ENCODE measurements at regions not wholly inside any gene's neighbourhood (a gene's known extent, or its start where the extent isn't known, plus 50 kb on each side); places are given as distances from the start of the nearest gene placed in this dataset.
A peak's percentile ranks its signal among the peaks of the same experiment; 100 is the strongest.

- no peak for DNase-seq
Observed at GRCh38 chr20:48571949-48572847, 255.6 kb downstream of the PREX1 start.

DNA sequence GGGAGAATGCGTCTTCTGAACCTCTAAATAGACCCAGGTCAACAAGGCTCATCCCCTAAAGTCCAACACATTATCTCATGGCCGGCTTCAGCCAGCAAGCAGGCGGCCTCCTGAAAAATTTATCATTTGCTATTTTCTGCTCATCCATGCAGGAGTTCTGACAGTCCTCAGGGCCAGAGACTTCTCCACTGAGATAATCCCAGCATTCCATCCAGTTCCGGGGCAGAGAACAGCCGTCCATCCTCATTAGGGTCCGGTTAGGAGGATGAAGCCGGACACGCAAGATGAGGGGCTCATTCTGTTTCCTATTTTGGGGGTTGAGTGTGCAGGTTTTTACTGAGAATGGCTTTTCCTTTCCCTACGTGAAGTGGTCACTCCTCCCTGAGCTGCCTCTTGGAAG, 258.1 kb downstream of the PREX1 start:
- DNase-seq = no peak

GRCh38 chr20:48568520-48568919, 259.3 kb downstream of the PREX1 start:
- DNase-seq = no peak

DNA sequence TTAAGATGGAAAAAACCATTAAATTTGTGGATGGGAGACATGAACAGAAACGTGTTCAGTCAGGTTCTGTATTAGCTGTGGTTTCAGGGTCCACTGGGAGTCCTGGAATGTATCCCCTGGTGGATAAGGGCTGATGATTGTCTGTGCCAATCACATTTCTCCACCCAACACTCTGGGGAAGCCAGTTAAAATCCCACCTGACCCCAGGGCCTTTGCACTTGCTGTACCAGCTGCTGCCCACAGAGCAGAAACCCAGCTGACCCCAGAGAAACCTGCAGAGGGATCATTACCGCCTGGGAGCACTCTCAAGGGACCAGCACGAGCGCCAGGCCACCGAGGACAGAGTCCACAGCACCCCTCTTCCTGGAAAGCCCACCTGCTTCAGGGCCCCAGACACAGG, 260.7 kb downstream of the PREX1 start:
- no peak for DNase-seq

- DNase-seq = no peak
Observed at GRCh38 chr20:48564982-48565539, 262.7 kb downstream of the PREX1 start.

DNA sequence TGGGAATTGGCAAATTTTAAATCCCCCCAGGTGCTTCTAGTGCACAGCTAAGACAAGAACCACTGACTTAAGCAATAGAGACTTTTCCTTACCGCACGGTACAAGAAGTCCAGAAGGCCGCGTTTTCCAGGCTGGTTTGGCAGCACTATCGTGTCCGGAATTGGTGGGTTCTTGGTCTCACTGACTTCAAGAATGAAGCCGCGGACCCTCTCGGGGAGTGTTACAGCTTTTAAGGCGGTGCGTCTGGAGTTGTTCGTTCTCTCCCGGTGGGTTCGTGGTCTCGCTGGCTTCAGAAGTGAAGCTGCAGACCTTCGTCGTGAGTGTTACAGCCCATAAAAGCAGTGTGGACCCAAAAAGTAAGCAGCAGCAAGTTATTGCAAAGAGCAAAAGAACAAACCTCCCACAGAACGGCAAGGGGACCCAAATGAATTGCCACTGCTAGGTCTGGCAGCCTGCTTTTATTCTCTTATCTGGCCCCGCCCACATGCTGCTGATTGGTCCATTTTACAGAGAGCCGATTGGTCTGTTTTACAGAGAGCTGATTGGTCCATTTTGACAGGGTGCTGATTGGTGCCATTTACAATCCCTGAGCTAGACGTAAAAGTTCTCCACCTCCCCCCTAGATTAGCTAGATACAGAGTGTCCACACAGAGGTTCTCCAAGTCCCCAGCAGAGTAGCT, 264.5 kb downstream of the PREX1 start:
- no peak for DNase-seq

GRCh38 chr20:48562586-48563116, 265.1 kb downstream of the PREX1 start:
- no peak for DNase-seq

DNA sequence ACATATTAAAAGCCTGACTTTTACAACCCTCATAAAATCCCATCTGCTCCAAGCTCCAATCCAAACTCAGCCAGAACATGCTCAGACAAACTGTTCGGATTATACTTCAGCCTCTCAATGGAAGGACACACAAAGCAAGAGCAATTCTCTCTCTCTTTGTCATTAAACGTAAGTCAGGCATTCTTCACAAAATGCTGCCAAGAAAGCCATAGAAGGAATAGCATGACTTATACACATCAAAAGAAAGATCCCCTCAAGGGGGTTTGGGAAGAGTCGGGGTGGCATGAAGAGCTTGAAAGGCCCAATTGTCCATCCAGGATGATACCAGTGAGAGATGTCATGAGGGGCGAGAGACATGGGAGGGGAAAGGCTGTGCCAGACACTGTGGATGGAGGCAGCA, 268.9 kb downstream of the PREX1 start:
- DNase-seq = no peak

- no peak for DNase-seq
Observed at GRCh38 chr20:48557380-48557779, 270.4 kb downstream of the PREX1 start.

DNA sequence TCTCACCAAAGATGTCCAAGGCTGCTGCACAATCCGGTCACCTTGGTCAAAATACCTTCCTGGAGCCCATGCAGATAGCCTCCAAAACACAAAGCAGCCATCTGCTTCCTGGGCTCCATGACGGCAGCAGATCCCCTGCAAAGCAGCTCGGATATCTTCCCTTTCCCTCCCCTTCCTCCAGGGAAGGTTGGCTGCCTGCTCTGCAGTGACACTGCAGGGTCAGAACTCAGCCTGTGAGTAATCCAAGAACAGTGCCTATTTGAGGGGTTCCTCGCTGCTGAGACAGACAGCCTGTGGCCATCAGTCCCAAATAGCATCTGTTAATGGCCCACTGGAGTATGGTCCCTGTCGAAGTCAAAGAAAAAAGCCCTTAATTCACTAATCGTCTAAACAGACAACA, 270.8 kb downstream of the PREX1 start:
- DNase-seq = peak; percentile 39

- DNase-seq = no peak
Observed at GRCh38 chr20:48552550-48552949, 275.2 kb downstream of the PREX1 start.

GRCh38 chr20:48550814-48551213, 277.0 kb downstream of the PREX1 start:
- no peak for DNase-seq

GRCh38 chr20:48547664-48548063, 280.1 kb downstream of the PREX1 start:
- DNase-seq = no peak

DNA sequence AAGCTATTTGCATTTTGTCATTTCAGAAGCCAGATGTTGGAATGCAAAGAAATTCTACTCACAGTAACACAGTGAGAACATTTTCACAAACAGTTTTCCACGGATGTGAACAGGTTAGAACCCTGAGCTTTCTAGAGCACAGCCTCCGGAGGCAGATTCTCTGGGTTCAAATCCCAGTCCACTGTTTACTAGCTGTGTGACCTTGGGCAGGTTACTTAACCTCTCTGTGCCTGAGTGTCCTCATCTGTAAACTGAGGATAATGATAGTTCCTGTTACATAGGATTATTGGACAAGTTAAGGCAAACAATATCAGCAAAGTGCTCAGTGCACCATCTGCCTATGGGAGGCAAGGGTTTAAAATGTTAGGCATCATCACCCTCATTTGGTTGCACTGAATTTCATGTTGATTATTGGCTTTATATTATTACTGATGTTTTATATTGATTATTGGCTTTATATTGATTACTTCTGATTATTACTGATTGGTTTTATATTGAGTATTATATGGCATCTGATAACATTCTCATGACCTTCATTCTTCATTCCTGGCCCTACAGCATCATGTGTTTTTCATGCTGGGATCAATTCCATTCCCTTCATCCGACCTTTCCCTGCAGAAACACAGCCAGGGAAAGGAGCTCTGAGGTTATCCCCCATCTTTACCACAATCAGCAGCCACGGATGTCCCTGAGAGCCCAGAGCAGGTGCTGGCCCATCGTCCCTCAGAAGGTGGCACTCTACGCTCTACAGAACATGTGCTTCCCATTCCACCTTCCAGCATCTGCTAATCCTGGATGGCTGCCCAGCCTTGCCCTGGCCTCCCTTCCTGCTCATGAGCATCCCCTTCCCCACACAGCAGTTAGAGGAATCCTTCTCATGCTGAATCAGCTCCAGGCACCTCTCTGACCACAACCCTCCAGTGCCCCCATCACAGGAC, 283.1 kb downstream of the PREX1 start:
- no peak for DNase-seq

GRCh38 chr20:48541581-48542071, 286.2 kb downstream of the PREX1 start:
- DNase-seq = no peak

- no peak for DNase-seq
Observed at GRCh38 chr20:48538856-48539255, 288.9 kb downstream of the PREX1 start.

GRCh38 chr20:48538058-48538825, 289.6 kb downstream of the PREX1 start:
- no peak for DNase-seq

- DNase-seq = no peak
Observed at GRCh38 chr20:48536206-48536605, 291.6 kb downstream of the PREX1 start.

DNA sequence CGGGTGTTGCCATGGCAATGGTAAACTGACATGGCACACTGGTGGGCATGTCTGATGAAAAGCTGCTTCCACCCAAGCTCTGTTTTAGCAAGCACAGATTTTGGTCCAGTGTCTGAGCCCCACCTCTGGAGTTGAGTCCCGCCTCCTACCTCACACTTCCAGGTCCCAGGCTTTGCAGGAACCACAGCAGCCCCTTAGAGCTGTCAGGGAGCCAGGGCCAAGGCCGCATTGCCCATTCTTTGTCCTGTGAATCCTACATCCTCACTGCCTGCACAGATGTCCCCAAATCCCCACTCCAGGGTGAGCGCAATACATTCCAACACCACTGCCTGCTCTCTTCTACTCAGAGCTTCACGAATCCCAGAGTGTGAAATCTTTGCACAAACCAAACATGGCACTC, 292.2 kb downstream of the PREX1 start:
- DNase-seq = no peak

- no peak for DNase-seq
Observed at GRCh38 chr20:48532028-48532427, 295.8 kb downstream of the PREX1 start.

GRCh38 chr20:48531505-48531904, 296.3 kb downstream of the PREX1 start:
- no peak for DNase-seq

- DNase-seq = no peak
Observed at GRCh38 chr20:48530957-48531356, 296.8 kb downstream of the PREX1 start.
